ENCODE measurements at regions not wholly inside any gene's neighbourhood (a gene's known extent, or its start where the extent isn't known, plus 50 kb on each side); places are given as distances from the start of the nearest gene placed in this dataset.

DNA sequence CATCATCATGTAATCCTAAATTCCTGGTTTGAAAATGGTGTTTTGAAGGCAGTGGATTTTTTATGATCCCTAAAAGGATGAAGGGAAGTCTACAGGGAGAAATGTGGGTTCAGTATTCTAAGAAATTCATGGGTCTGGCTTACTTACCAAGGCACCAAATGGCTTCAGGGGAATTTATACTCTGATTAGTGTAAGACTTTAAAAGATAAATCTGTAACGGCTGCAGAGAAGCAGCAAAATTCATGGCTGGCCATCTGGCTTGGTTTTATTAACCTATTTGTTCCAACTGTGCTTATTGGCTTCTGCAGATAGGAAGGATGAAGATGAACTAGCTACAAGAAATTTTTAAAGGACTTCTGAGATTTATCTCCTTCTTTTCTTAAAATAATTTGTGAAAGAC is 222.8 kb downstream of the TENT4A start:
- H3K79me2 ChIP-seq (ENCODE audit: insufficient read depth, low read length): no peaks in the 10 kb centered on the region
- TF ChIP-seq, protein P1, sequence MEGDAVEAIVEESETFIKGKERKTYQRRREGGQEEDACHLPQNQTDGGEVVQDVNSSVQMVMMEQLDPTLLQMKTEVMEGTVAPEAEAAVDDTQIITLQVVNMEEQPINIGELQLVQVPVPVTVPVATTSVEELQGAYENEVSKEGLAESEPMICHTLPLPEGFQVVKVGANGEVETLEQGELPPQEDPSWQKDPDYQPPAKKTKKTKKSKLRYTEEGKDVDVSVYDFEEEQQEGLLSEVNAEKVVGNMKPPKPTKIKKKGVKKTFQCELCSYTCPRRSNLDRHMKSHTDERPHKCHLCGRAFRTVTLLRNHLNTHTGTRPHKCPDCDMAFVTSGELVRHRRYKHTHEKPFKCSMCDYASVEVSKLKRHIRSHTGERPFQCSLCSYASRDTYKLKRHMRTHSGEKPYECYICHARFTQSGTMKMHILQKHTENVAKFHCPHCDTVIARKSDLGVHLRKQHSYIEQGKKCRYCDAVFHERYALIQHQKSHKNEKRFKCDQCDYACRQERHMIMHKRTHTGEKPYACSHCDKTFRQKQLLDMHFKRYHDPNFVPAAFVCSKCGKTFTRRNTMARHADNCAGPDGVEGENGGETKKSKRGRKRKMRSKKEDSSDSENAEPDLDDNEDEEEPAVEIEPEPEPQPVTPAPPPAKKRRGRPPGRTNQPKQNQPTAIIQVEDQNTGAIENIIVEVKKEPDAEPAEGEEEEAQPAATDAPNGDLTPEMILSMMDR (IDR thresholded peaks at IDR 0.05; ENCODE audit: insufficient read depth, low read length, poor library complexity, severe bottlenecking): no peak
- no peak for TF ChIP-seq EZH2phosphoT487 (conservative IDR thresholded peaks at IDR 0.05; ENCODE audit: low read length)
- no peak overlapping the region for H3K27ac ChIP-seq (ENCODE audit: low read depth, low read length)

DNA sequence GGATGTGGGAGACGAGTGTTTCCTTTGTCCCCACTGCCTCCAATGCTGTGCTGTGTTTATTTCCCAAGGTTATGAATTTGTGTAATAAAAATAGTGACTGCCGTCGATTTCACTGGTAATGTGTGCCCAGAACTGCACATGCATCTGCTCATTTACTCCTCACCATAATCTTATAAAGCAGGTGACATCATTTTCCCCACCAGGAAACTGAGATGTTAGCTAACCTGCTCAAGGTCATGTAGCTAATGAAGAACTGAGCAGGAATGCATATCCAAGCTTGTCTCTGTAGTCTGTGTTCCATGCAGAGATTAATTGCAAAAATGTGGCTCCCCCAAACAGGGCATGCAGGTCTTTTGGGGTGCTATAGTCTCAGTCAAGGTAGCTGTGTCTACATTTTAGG is 224.4 kb downstream of the TENT4A start:
- no peak overlapping the region for H3K4me3 ChIP-seq (ENCODE audit: insufficient read depth, low read length, poor library complexity, severe bottlenecking)
- H3K9me2 ChIP-seq (replicated peaks; ENCODE audit: insufficient read depth, low read length): no peaks in the 10 kb centered on the region
- no peaks in the 10 kb centered on the region for H3K9me3 ChIP-seq (ENCODE audit: insufficient read depth, low read length)
- no peak overlapping the region for H2AFZ ChIP-seq (ENCODE audit: low read depth, low read length, severe bottlenecking)
- H3K36me3 ChIP-seq (ENCODE audit: low read length): no peaks in the 10 kb centered on the region
- no peak overlapping the region for H3K9ac ChIP-seq (ENCODE audit: low read length)
- no peaks in the 10 kb centered on the region for H3K27me3 ChIP-seq (ENCODE audit: low read length)
- H3K4me2 ChIP-seq (ENCODE audit: low read depth, low read length, poor library complexity, severe bottlenecking): no peak overlapping the region
- no peaks in the 10 kb centered on the region for H3K79me2 ChIP-seq (ENCODE audit: insufficient read depth, low read length)
- no peak overlapping the region for H3K27ac ChIP-seq (ENCODE audit: low read depth, low read length)
- H3F3A ChIP-seq (ENCODE audit: insufficient read depth): no peaks in the 10 kb centered on the region
- TF ChIP-seq, protein P1 (IDR thresholded peaks at IDR 0.05; ENCODE audit: insufficient read depth, low read length, poor library complexity, severe bottlenecking): no peak
- no peak for TF ChIP-seq EZH2phosphoT487 (conservative IDR thresholded peaks at IDR 0.05; ENCODE audit: low read length)
- no peaks in the 10 kb centered on the region for H4K20me1 ChIP-seq (ENCODE audit: low read depth, low read length)

More for the DNA sequence above, 222.8 kb downstream of the TENT4A start:
- Histone ChIP-seq H3F3A (ENCODE audit: insufficient read depth) (no peaks in the 10 kb centered on the region), H3K36me3 (ENCODE audit: low read length) (no peaks in the 10 kb centered on the region), H3K4me3 (ENCODE audit: insufficient read depth, low read length, poor library complexity, severe bottlenecking) (no peak overlapping the region), H3K27me3 (ENCODE audit: low read length) (no peaks in the 10 kb centered on the region), H2AFZ (ENCODE audit: low read depth, low read length, severe bottlenecking) (no peak overlapping the region), H3K4me2 (ENCODE audit: low read depth, low read length, poor library complexity, severe bottlenecking) (no peak overlapping the region), H4K20me1 (ENCODE audit: low read depth, low read length) (no peaks in the 10 kb centered on the region), H3K9me3 (ENCODE audit: insufficient read depth, low read length) (no peaks in the 10 kb centered on the region), H3K9me2 (replicated peaks; ENCODE audit: insufficient read depth, low read length) (no peaks in the 10 kb centered on the region), H3K9ac (ENCODE audit: low read length) (no peak overlapping the region)

DNA sequence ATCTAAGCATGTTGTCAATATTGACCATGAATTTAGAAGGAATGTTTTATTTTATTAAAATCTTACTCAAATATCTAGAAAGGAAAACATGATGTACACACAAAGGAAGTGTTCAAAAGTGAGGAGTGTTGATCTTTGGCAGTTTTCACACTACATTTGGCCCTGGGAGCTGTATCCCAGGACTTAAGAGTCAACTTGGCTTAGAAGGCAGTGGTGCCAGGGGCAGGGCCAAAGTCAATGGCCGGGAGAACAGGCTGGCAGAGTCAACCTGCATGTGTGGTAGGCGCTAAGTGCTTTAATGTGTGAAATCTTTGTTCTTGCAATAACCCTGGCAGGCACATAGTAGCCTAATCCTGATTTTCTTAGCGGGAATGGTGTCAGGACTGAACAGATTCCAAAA is 228.4 kb downstream of the TENT4A start:
- H4K20me1 ChIP-seq (ENCODE audit: low read depth, low read length): no peaks in the 10 kb centered on the region
- no peak overlapping the region for H3K4me3 ChIP-seq (ENCODE audit: insufficient read depth, low read length, poor library complexity, severe bottlenecking)
- H2AFZ ChIP-seq (ENCODE audit: low read depth, low read length, severe bottlenecking): no peak overlapping the region
- no peak overlapping the region for H3K9ac ChIP-seq (ENCODE audit: low read length)
- no peaks in the 10 kb centered on the region for H3K27me3 ChIP-seq (ENCODE audit: low read length)
- H3K4me2 ChIP-seq (ENCODE audit: low read depth, low read length, poor library complexity, severe bottlenecking): no peak overlapping the region
- H3K36me3 ChIP-seq (ENCODE audit: low read length): no peaks in the 10 kb centered on the region
- no peaks in the 10 kb centered on the region for H3K79me2 ChIP-seq (ENCODE audit: insufficient read depth, low read length)
- TF ChIP-seq, protein P1 (IDR thresholded peaks at IDR 0.05; ENCODE audit: insufficient read depth, low read length, poor library complexity, severe bottlenecking): no peak
- no peak for TF ChIP-seq EZH2phosphoT487 (conservative IDR thresholded peaks at IDR 0.05; ENCODE audit: low read length)
- no peaks in the 10 kb centered on the region for H3F3A ChIP-seq (ENCODE audit: insufficient read depth)
- no peaks in the 10 kb centered on the region for H3K9me2 ChIP-seq (replicated peaks; ENCODE audit: insufficient read depth, low read length)
- no peaks in the 10 kb centered on the region for H3K9me3 ChIP-seq (ENCODE audit: insufficient read depth, low read length)
- no peak overlapping the region for H3K27ac ChIP-seq (ENCODE audit: low read depth, low read length)

Data from SU-DHL-6 (cell line).